HL-60 (cell line): ENCODE measurements at regions not wholly inside any gene's neighbourhood (a gene's known extent, or its start where the extent isn't known, plus 50 kb on each side); places are given as distances from the start of the nearest gene placed in this dataset.
A peak's percentile ranks its signal among the peaks of the same experiment; 100 is the strongest.

Experiments used
- DNase-seq, 2 experiments: peaks; one replicate each; pipeline ENCODE4 v3.0.0-alpha.2; 2010 to 2020; ENCODE audit warnings: low read depth in 1 of 2, low spot score in 1 of 2
- H3K27ac ChIP-seq: fragments of 250-450 bp; sonication (Bioruptor Pico); replicated peaks from 2 replicates; pipeline ENCODE4 v1.5.1; 2020; ENCODE audit warnings: mild to moderate bottlenecking, moderate library complexity
- H3K27me3 ChIP-seq: fragments of 250-450 bp; sonication (Bioruptor Pico); 2 replicates; pipeline ENCODE4 v1.5.1; 2021; ENCODE audit warnings: mild to moderate bottlenecking, moderate library complexity; ENCODE audit not compliant: insufficient read depth, poor library complexity, severe bottlenecking
- H3K4me3 ChIP-seq: replicated peaks from 2 replicates; pipeline ENCODE4 v1.5.1; 2011; ENCODE audit warnings: mild to moderate bottlenecking, control low read depth, low read length; ENCODE audit not compliant: insufficient read depth
- CTCF ChIP-seq: IDR thresholded peaks from one replicate; pipeline ENCODE4 v1.5.1; 2011; ENCODE audit warnings: low read length, control low read depth, inconsistent platforms; ENCODE audit not compliant: insufficient read depth
- GABPA ChIP-seq: IDR thresholded peaks from 2 replicates; pipeline ENCODE4 v1.6.1; 2012; ENCODE audit warnings: low read depth
- POLR2AphosphoS5 ChIP-seq: IDR thresholded peaks from 2 replicates; pipeline ENCODE4 v1.6.1; 2012; ENCODE audit warnings: low read depth
- REST ChIP-seq: IDR thresholded peaks from 2 replicates; pipeline ENCODE4 v1.6.1; 2012; ENCODE audit warnings: low read depth; ENCODE audit not compliant: insufficient replicate concordance
- SPI1 ChIP-seq: IDR thresholded peaks from 2 replicates; pipeline ENCODE4 v1.6.1; 2012; ENCODE audit warnings: low read depth, mild to moderate bottlenecking, borderline replicate concordance

DNA sequence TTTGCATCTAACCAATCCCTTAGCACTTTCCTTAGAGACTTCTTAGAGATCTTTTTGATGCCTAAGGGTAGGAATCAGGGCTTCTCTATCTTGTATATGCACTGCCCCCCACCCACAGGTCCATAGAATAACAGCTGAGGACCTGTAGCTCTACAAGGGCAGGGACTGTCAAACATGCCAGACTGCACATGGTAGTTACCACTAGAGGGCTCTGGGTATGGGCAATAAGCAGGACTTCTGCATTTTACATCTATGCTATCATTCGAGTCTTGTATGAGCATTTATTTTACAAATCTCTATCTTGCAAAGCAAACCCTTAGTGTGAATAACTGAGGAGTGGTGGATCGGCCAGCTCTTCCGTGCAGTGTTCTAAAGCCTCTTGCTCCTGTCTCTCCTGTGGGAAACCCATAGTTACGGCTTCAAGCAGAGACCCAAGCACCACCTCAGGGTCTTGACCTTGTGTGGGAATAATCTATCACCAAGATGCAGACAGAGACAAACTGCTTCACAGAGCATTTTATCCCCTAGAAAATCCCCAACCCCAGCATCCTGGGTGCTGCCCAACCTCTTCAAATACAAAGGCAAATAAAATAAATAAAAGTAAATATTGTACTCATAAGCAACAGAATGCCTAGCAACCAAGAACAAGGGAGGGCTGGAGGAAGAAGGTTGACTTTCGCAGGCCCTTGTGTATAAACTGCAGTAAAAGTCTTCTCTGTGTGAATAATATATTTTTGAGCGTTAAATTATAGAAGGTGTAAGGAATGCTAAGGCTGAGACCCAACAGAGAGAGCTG is 219.3 kb downstream of the WDR11 start:
- no peak overlapping the region for H3K4me3 ChIP-seq
- TF ChIP-seq POLR2AphosphoS5, result no peak
- no peak for TF ChIP-seq GABPA
- TF ChIP-seq SPI1, result peak; percentile 85
- TF ChIP-seq CTCF, result peak; percentile 71
- H3K27ac ChIP-seq, result no peak overlapping the region
- peak; percentile 57 to 64 for DNase-seq
- H3K27me3 ChIP-seq, result no peaks in the 10 kb centered on the region

DNA sequence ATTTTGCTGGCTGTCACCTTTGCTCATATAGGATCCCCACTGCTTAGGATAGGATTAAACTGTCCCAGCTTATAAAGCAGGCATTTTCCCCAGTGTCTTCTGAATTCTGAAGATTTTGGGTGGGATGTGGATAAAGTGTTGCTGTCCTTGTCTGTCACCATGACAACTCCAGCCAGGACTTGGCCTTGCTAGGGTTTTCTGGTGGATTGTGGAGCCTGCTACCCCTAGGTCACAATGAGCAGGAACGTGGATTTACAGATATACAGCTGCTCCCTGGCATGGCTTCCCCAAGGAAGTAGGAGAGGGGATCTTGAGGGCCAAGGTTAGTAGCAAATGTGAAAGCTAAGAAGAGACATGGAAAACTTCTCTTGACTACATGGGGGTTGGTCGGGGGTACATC is 220.7 kb downstream of the WDR11 start:
- no peaks in the 10 kb centered on the region for H3K27me3 ChIP-seq
- no peak for DNase-seq
- H3K27ac ChIP-seq, result no peak overlapping the region
- no peak overlapping the region for H3K4me3 ChIP-seq
- TF ChIP-seq SPI1 (no peak), REST (no peak), CTCF (no peak), GABPA (no peak)

DNA sequence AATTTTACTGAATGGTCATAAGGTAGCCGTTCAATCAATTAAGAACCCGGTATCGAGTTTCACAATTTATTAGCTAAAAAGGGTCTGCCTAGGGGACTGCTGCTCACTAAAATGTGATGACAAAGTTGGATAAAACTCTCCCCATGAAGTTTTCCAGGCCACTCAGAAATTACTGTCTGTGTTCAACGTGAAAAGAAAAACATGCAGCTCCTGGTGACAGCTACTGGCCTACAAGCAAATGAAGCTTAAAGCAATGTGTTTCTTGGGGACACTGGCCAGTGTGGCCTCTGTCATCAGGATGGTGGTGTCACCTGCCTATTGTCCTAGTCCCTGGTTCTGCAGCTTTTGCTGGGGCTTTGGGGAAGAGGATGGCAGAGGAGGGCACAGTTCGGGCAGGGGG is 222.6 kb downstream of the WDR11 start:
- no peak for DNase-seq

More for the DNA sequence above, 222.6 kb downstream of the WDR11 start:
- Histone ChIP-seq H3K27ac (no peak overlapping the region), H3K4me3 (no peak overlapping the region), H3K27me3 (no peaks in the 10 kb centered on the region)
- no peak for TF ChIP-seq POLR2AphosphoS5
- TF ChIP-seq GABPA, result no peak
- no peak for TF ChIP-seq REST
- TF ChIP-seq CTCF, result no peak
- TF ChIP-seq SPI1, result no peak
